ENCODE measurements at regions not wholly inside any gene's neighbourhood (a gene's known extent, or its start where the extent isn't known, plus 50 kb on each side); places are given as distances from the start of the nearest gene placed in this dataset.

DNA sequence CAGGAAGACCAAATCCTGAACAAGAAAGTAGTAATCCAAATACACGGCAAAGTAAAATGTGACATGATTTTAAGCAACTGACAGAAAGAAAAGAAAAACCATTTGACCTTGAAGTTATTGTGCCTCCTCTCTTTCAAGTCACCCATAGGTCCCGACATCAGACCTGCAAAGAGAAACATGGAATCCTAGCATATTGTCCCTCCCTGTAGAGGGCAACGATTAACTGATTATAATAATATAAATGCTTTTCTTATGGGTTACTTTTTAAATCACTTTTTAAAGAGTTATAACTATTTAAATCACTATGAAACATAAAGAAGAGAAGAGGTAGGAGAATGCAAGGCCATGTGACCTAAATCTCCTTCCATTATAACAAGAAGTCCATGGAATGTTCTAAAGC lies 143.2 kb upstream of the LIPC start:
- no peak for TF ChIP-seq POLR2A (IDR thresholded peaks at IDR 0.05)
- TF ChIP-seq, protein P1, sequence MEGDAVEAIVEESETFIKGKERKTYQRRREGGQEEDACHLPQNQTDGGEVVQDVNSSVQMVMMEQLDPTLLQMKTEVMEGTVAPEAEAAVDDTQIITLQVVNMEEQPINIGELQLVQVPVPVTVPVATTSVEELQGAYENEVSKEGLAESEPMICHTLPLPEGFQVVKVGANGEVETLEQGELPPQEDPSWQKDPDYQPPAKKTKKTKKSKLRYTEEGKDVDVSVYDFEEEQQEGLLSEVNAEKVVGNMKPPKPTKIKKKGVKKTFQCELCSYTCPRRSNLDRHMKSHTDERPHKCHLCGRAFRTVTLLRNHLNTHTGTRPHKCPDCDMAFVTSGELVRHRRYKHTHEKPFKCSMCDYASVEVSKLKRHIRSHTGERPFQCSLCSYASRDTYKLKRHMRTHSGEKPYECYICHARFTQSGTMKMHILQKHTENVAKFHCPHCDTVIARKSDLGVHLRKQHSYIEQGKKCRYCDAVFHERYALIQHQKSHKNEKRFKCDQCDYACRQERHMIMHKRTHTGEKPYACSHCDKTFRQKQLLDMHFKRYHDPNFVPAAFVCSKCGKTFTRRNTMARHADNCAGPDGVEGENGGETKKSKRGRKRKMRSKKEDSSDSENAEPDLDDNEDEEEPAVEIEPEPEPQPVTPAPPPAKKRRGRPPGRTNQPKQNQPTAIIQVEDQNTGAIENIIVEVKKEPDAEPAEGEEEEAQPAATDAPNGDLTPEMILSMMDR (IDR thresholded peaks at IDR 0.05), result no peak
